GM12864 (cell line): ENCODE measurements at regions not wholly inside any gene's neighbourhood (a gene's known extent, or its start where the extent isn't known, plus 50 kb on each side); places are given as distances from the start of the nearest gene placed in this dataset.

Source experiments
- DNase-seq: peaks from one replicate; pipeline ENCODE4 v3.0.0-alpha.2; 2011; ENCODE audit warnings: low read depth
- H3K4me3 ChIP-seq: 2 replicates; pipeline ENCODE4 v1.5.1; 2011; ENCODE audit warnings: mild to moderate bottlenecking, low read depth, low read length, control low read depth
- CTCF ChIP-seq: IDR thresholded peaks from 2 replicates; pipeline ENCODE4 v1.5.1; 2011; ENCODE audit warnings: low read depth, mild to moderate bottlenecking, moderate library complexity, low read length, control low read depth, inconsistent platforms; ENCODE audit errors: missing control alignments

- no peak overlapping the region for H3K4me3 ChIP-seq
- TF ChIP-seq CTCF: no peak
- DNase-seq: no peak
Observed at GRCh38 chr6:144617708-144618107, 332.6 kb downstream of the UTRN start.

DNA sequence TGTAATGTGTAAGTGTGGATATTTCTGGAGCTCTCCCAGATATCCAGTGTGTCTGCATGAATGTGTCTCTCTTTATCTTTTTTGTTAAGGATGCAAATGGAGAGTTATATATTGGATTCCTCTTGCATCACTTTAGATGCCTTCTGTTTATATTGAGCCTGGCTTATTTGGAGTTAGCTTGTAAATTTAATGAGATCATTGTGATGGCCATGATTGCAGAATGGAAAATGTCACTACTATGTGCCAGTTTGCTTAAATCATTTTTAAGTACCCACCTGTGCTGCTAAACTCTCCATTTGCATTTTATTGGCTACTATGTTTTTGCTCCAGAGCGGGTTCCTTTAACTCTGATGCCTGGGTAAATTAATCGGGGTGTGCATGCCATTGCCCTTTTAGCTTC is 334.8 kb downstream of the UTRN start:
- no peak overlapping the region for H3K4me3 ChIP-seq
- TF ChIP-seq CTCF: no peak
- no peak for DNase-seq

GRCh38 chr6:144621332-144621731 is 336.2 kb downstream of the UTRN start:
- no peak for TF ChIP-seq CTCF
- no peak overlapping the region for H3K4me3 ChIP-seq
- DNase-seq: no peak

GRCh38 chr6:144624246-144624645 is 339.1 kb downstream of the UTRN start:
- no peak overlapping the region for H3K4me3 ChIP-seq
- no peak for DNase-seq
- no peak for TF ChIP-seq CTCF

DNA sequence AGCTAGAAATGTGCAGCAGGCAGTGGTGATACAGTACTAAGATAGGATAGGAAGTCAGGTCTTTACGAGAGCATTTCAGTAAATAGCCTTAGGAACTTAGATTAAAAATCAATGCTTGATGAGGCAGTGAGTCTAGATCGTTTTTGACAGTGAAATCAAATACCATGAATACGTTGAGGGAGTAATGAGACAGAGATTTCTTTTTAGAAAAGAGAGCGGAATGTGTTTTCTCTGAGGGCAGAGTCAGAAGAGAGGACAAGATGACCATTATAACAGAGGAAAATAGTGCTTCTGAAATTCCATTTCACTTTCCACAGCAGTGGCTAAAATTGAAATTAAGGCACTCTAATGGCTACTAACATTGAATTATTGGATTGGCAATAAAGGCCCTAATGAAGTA is 339.6 kb downstream of the UTRN start:
- no peak for TF ChIP-seq CTCF
- H3K4me3 ChIP-seq: no peak overlapping the region
- DNase-seq: no peak

DNA sequence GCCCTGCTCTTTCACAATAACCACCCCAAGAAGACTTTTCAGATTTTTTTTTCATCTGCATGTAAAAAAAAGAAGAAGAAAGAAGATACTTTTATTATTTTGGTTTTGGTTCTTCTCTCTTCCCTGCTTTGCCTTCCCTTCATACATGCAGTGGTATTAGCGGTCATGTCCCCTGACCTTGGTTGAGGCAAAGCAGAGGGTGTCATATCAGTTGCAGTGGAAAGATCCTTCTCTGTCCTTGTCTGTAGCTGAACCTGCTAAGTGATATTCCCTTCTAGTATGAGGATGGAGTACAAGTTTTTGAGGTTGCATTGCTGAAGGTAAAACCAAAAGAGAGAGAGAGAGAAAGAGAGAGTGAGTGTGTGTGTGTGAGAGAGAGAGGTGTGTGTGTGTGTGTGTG is 345.7 kb downstream of the UTRN start:
- TF ChIP-seq CTCF: no peak
- H3K4me3 ChIP-seq: no peak overlapping the region
- DNase-seq: no peak

GRCh38 chr6:144632266-144632665 is 347.1 kb downstream of the UTRN start:
- H3K4me3 ChIP-seq: no peak overlapping the region
- TF ChIP-seq CTCF: no peak
- no peak for DNase-seq
